GM19463 (cell line): ENCODE measurements at regions not wholly inside any gene's neighbourhood (a gene's known extent, or its start where the extent isn't known, plus 50 kb on each side); places are given as distances from the start of the nearest gene placed in this dataset.
"Not testable (repeated sequence)": the region's sequence is repeated elsewhere in the genome, so short reads cannot be mapped to it uniquely, and the experiment has no call there.

Source experiments
- ATAC-seq: cut with Tn5 transposase; IDR thresholded peaks from one replicate; pipeline ENCODE4 v1.9.1; 2021; ENCODE audit warnings: mild to moderate bottlenecking, moderate library complexity; ENCODE audit not compliant: unreplicated experiment

DNA sequence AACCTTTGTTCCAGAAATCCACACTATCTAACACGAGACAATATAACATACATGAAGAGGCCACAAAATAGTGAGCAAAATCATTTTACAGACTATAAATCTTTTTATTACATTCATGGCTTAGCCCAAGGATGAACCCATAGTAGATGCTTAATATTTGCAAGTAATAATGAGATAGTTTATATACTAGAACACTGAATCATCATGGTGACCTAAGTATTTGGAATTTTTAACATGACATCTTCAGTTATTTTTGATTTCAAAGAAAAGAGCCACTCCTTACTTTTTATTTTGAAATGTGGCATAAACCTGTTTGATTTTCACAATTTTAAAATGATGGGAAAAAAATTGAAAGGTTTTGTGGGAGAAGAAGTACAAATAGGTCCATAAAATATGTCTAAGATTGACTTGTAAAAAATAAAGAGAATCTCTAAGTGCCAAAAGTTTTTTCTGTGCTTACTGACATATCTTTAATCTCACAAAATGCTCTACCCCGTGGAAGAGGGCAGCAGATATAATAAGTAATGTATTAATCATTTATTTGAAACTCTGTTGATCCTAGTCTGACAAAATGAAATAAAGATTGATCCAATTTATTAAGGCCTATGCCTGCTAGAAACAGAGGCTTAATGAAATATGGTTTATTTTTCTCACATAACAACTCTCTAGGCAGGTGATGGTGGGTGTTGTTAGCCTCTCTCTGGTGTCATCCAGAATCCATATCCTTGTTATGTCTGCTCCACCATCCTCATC, 224.5 kb upstream of the CENPE start:
- ATAC-seq: no peak

DNA sequence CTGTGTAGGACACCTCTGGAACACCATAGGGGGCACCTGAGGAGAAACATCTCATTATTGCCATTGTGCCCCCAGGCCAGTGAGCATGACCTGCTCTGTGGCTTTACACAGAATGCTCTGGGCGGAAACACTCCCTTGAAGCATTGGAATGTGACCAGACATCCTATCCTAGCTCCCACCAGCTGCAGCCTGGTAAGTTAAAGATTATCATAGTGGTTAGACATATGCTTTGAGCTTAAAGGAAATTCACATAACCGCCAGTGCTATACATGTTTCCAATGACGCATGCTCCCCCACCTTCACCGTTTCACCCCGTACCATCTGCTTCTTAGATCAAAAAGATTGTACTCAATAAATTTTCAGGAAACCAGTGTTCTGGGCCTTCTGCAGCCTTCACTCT, 217.7 kb upstream of the CENPE start:
- no peak for ATAC-seq

DNA sequence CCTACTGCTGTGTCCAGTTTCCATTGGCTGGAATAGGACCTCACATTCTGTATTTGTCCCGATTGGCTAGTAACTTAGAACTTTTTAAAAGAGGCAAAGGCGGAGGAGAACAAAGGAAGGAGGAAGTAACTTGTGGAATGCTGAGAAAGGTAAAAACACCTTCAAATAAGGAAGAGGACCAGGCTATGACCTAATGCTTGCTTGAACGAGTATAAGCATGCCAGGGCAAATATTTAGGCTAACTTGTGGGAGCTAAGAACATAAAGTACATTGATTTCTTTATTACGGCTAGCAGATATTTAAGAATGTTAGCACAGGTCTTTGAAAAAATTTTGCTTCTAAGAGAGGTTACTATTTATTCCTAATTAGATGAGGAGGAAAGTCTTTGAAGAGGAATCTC, 214.5 kb upstream of the CENPE start:
- ATAC-seq: not testable (repeated sequence)

DNA sequence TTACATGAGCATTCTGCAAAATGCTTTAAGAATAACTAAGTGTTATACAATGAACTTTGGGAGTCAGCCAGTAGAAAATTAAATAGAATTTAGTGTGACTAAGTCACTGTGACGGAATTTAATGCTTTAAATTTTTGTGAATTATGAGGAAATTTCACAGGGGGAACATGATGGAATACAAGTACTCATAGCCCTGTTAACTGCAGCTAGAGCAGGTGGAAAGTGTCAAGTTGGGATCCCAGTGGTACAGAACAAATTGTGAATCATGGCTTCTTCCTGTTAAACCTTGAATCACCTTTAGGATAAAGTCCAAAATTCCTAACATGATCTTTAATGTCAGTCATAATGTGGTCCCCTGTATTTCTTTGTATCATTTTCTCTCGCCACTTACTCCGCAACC, 212.2 kb upstream of the CENPE start:
- ATAC-seq: no peak

DNA sequence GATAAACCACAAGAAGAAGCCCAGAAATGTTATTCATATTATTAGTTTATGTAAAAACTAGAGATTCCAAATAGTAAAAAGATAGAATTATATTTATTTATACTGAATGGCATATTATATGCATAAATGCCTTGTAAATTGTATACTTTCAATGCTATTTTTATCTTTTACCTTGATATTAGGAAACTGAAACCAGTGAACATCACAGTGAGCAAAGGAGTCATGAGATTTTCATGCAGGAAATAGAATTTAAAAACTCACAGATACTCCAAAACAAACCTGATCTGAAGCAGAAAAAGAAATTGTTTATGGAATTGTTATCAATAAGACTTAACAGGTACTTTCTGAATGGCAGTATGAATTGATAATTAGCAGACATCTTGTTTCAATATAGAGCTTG, 207.3 kb upstream of the CENPE start:
- no peak for ATAC-seq

DNA sequence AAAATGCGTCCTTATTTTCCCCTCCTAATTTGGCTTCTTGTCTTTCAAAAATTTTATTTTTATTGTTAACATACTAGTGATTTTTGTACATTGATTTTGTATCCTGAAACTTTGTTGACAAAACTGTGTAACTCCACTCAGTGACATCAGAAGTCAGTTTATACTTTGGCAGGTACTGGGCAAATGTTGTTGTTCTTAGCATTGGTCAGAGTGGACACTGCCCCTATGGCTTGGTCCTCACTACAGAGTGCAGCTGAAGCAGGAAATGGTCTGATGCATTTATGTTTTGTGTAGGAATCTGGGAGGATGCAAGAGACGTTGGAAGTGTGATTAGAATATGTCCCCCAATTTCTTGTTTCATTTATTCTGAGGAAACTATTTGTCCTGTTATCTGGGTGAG, 205.5 kb upstream of the CENPE start:
- no peak for ATAC-seq

DNA sequence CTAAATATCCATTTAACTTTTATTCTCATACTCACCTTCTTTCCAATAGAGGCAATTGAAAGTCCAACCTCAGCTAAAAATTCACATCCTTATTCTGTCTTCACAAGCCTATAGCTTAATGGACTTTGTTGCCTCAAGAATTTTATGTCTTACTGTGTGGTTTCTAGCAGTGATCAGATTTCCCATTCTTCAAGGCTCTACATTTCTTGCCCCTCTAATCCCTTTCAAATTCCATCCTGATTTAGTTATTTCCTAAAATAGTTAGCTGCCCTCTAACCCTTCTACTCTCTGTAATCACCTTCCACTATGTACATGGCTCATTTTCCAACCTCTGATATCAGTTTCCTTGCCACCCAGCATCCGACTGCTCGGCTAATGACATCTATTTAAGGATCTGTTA, 204.1 kb upstream of the CENPE start:
- no peak for ATAC-seq

DNA sequence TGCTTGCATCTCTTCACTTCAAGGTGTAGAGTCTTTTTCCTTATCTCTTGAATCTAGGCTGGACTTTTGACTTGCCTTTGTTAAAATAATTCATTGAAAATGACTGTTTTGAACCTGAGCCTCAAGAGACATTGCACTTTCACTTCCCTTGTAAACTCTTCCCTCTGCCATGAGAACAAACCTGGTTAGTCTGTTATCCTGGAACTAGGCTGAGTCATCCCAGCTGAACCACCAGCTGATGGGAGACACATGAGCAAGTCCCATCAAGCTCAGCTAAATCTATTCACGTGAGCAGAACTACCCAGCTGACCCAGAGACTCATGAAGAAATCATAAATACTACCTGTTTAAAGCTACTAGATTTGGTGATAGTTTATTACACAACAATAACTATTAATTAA, 202.3 kb upstream of the CENPE start:
- peak; percentile 85 for ATAC-seq

DNA sequence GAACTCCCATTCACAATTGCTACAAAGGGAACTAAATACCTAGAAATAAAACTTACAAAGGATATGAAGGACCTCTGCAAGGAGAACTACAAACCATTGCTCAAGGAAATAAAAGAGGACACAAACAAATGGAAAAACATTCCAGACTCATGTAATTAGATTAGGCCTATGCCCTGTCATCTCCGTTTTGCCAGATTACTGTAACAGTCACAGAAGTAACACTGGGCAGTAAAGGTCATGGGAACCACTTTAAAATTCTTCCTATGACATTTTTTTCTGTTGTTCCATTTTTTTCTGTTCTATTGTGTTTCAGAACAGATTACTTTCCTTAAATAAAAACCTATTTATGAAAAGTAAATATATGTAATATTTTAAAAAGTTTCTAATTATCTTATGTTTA, 199.4 kb upstream of the CENPE start:
- no peak for ATAC-seq

DNA sequence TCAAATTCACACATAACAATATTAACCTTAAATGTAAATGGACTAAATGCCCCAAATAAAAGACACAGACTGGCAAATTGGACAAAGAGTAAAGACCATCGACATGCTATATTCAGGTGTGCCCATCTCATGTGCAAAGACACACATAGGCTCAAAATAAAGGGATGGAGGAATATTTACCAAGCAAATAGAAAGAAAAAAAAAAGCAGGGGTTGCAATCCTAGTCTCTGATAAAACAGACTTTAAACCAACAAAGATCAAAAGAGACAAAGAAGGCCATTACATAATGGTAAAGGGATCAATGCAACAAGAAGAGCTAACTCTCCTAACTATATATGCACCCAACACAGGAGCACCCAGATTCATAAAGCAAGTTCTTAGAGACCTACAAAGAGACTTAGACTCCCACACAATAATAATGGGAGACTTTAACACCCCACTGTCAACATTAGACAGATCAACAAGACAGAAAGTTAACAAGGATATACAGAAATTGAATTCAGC, 189.4 kb upstream of the CENPE start:
- not testable (repeated sequence) for ATAC-seq

DNA sequence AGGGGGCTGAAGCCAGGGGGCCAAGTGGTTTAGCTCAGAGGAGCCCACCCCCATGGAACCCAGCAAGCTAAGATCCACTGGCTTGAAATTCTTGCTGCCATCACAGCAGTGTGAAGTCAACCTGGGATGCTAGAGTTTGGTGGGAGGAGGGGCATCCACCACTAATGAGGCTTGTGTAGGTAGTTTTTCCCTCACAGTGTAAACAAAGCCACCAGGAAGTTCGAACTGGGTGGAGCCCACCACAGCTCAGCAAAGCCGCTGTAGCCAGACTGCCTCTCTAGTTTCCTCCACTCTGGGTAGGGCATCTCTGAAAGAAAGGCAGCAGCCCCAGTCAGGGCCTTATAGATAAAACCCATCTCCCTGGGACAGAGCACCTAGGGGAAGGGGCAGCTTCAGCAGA, 187.4 kb upstream of the CENPE start:
- not testable (repeated sequence) for ATAC-seq

DNA sequence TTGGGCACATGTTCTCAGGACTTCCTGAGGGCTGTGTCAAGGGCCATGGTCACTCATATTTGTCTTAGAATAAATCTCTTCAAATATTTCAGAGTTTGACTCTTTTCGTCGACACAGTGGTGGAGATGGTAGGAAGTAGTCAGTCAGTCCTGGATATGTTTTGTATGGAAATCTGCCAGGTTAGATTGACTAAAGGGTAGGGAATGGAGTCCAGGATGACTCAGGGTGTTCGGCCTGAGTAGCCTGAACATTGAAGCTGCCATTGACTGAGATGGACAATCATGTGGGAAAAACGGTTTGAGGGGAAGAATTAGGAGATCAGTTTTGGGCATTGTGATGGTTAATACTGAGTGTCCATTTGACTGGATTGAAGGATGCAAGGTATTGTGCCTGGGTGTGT, 177.1 kb upstream of the CENPE start:
- ATAC-seq: no peak

DNA sequence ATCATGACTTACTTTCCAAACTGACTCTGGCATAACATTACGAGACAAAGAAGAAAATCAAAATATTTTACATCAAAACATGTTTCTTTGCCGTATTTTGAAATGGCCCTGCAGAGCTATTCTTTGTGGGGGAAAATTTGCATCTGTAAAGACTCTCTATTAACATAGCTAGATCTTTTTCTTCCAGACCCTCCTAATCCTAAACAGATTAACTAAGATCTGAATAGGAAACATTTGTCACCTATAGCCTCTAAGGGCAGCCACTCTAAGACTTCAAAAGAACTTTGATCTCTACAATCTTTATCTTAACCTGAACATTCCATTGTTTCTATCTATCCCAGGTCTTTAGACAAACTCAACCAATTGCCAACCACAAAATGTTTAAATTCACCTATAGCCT, 176.6 kb upstream of the CENPE start:
- ATAC-seq: no peak

DNA sequence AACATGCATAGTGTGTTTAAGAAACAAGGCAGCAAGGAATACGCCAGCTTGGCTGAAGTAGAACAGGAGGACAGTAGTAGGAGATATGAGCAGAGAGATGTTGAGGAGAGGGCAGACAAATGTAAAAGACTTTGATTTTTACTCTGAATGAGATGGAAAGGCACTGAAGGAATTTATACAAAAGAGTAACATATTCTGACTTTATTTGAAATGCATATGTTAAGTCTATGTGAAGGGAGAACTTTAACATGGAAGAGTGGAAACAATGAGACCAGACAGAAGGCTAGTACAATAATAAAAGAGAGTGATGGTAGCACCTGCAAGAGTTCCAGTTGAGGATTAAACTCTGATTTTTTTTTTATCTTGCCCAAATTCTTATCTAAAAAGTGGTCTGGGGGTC, 176.2 kb upstream of the CENPE start:
- ATAC-seq: no peak

DNA sequence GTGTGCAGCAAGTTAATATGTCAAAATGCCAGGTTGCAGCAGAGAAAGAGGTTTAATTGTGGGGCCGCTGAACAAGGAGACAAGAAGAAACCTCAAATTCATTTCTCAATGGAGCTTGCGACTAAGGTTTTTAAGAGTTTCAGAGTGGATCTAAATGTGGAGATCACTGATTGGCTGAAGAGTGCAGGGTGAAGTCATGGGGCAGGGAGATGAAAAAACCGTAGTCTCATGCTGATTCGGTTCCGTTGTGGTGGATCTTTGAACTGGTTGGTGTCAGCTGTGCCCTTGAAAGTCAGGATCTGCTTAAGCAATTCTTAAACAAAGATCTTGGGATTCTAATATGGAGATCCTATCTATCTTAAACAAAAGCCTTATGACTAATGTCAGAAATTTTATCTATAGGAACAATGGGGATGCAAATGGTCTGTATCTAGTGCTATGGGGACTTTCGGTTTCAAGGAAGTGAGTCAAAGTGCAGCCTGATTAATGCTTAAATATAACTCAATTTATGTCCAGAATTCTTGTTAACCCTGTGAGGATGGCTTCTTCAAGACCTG, 173.9 kb upstream of the CENPE start:
- ATAC-seq: no peak

DNA sequence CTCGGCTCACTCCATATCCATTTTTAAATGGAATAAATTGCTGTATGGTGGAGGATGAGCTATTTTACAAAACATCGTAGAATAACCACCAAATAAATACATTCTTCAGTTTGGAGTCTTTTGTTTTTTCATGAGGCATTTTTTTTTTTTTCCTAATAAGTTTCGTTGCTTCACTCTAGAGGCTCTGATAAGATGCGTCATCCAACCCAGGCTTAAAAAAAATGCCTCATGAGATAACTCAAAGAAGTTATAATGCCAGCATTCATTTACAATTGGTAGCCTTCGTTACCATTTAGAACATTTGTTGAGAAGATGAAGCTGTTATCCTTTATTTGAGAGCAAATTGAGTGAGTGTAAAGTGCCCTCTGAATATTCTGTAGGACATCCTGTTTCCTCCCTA, 172.2 kb upstream of the CENPE start:
- ATAC-seq: no peak

DNA sequence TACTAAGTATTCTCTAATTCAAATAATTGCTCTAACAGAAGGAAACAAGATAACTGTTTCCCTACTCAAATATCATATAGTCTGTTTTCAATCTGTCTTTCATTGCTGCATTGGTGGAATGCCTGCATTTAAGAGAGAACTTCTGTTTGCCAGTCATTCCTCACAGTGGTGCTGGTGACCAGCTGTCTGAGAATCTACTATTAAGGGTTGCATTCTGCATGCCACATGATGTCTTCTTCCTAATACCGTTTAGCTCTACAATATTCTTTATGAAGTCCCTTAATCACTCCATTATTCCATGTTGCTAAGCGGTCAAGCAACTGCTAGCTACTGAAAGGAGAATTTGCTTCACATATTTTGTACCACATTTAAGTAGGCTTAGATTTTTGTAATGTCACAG, 167.1 kb upstream of the CENPE start:
- no peak for ATAC-seq

DNA sequence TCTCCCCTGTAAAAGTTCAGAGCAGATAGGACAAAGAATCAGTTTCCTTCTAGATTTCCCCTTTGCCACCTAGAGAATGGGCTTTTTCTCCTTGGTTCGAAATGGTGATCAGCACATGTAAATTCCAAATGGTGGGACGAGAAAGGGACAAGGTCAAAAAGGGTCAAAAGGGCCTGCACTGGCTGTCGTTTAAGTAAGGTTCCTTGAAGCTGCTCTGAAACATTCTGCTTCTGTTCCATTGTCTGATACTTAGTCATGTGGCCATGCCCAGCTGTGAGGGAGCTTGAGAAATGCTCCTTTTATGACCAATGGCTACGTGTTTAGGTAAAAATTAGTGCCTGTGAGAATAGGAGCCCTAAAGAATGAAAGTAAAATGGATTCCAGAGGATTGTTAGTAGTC, 165.9 kb upstream of the CENPE start:
- ATAC-seq: no peak

DNA sequence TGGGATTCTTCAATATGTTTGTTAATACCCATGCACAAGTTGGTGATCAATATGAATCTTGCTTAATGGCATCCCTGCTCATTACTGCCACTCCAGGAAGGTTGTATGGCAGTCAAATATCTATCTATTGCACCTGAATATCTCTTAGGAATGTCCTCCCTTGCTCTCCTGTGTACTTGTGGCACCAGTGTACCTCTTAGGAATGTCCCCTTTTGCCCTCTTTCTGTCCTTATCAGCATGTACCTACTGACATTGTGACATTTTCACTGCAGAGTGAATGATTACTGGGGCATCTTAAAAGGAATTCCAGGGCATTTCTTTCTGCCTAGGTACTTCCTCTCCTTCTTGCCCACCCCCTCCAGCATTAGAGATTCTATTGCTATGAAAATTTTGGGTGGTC, 163.8 kb upstream of the CENPE start:
- ATAC-seq: no peak

DNA sequence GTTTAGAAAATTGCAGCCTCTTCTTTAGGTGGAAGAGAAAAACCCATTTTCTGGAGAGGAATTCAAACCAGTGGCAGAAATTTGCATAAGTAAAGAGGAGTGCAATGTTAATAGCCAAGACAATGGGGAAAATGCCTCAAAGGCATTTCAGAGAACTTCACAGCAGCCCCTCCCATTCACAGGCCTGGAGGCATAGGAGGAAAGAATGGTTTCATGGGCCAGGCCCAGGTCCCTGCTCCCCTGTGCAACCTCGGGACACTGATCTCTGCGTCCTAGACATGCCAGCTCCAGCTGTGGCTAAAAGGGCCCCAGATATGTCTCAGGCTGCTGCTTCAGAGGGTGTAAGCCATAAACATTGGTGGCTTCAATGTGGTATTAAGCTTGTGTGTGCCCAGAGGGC, 161.8 kb upstream of the CENPE start:
- no peak for ATAC-seq

DNA sequence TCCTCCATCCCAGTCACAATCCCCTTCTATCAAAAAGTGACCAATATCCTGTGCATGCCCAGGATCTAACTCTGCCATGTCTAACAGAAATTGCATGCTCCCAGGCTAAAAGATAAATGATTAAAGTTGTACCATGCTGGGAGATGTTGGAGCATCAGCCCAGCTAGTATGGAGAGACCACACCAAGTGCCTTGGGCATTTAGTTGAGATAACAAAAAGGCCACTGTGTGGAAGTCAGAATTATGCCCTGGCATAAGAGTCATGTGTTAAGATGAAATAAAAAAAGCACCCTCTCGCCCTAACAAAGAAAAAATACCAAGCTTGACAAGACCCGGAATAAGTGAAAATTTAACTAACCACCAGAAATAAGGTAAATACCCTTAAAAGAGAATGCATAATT, 155.9 kb upstream of the CENPE start:
- no peak for ATAC-seq

DNA sequence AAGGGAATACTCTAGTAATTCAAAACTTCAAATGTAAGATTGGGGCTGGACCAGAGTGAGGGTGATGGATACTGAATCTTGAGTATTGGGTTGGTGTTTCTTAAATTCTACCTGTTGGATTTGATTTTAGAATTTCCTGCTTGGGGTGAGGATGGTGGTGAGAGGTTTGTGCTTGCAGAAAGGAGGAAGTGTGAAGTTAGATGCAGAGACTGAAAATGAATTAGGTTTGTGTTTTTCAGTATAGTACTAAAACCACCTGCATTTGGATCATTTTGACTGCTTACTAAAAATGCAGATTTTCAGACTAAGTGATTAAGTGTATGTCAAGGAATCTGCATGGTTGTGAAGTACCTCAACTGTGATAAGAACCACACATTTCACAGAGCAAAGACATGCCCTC, 131.5 kb upstream of the CENPE start:
- no peak for ATAC-seq

DNA sequence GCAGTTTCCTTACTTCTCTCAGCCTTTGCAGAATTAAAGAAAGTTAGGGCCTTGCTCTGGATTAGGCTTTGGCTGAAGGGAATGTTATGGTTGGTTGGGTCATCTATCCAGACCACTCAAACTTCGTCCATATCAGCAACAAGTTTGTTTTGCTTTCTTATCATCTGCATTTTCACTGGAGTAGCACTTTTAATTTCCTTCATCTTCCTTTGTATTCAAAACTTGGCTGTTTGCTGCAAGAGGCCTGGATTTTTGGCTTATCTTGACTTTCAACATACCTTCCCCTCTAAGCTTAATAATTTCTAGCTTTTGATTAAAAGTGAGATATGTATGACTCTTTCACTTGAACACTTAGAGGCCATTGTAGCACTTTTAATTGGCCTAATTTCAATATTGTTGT, 126.7 kb upstream of the CENPE start:
- ATAC-seq: no peak
